Sigmoid colon (tissue), 6 donors: ENCODE measurements at regions not wholly inside any gene's neighbourhood (a gene's known extent, or its start where the extent isn't known, plus 50 kb on each side); places are given as distances from the start of the nearest gene placed in this dataset.

Experiments used
- DNase-seq: peaks from one replicate; pipeline ENCODE4 v3.0.0-alpha.2; 2019
- H3K27ac ChIP-seq, 4 donors: fragments of 200-600 bp; sonication (generic); one replicate each; pipeline ENCODE4 v1.5.1; 2016 to 2019; ENCODE audit warnings: mild to moderate bottlenecking in 1 of 4
- H3K27me3 ChIP-seq, 3 donors: fragments of 200-600 bp; sonication (generic); one replicate each; pipeline ENCODE4 v1.5.1; 2019; ENCODE audit warnings: mild to moderate bottlenecking in 1 of 3
- H3K36me3 ChIP-seq, 4 donors: fragments of 200-600 bp; sonication (generic); one replicate each; pipeline ENCODE4 v1.5.1; 2016 to 2019
- H3K4me1 ChIP-seq, 4 donors: fragments of 200-600 bp; sonication (generic); one replicate each; pipeline ENCODE4 v1.5.1; 2017 to 2019
- H3K4me3 ChIP-seq, 4 donors: fragments of 200-600 bp; sonication (generic); one replicate each; pipeline ENCODE4 v1.5.1; 2017 to 2019; ENCODE audit warnings: mild to moderate bottlenecking in 2 of 4, moderate library complexity in 1 of 4
- H3K9me3 ChIP-seq, 4 donors: fragments of 200-600 bp in 3 of 4; sonication (generic) in 3 of 4; one replicate each; pipeline versions ENCODE4 v1.5.1 to v1.6.1; 2013 to 2019
- CTCF ChIP-seq, 4 experiments: fragments of 450-650 bp in 3 of 4; fragments of 200-600 bp in 1 of 4; IDR thresholded peaks; one replicate each; pipeline ENCODE4 v1.5.1; 2016 to 2019; ENCODE audit warnings: antibody characterized with exemption in 4 of 4, mild to moderate bottlenecking in 3 of 4, moderate library complexity in 2 of 4
- EP300 ChIP-seq, 4 donors: sonication (generic); formaldehyde crosslinking; IDR thresholded peaks; one replicate each; pipeline ENCODE4 v1.6.1; 2017; ENCODE audit warnings: antibody characterized with exemption in 4 of 4
- POLR2A ChIP-seq, 2 donors: fragments of 450-650 bp; IDR thresholded peaks; one replicate each; pipeline ENCODE4 v1.6.1; 2016; ENCODE audit warnings: antibody characterized with exemption in 2 of 2, mild to moderate bottlenecking in 2 of 2, moderate library complexity in 2 of 2
- POLR2AphosphoS5 ChIP-seq, 4 donors: sonication (generic); formaldehyde crosslinking; IDR thresholded peaks; one replicate each; pipeline ENCODE4 v1.6.1; 2017; ENCODE audit warnings: antibody characterized with exemption in 4 of 4
- WGBS, 2 donors: extraction: QIAGEN DNeasy Blood & Tissue Kit; methylation state at CpG; one replicate each; pipeline ENCODE4 v1.1.7; 2013; 5-methylcytosine and 5-hydroxymethylcytosine counted together
- intact Hi-C: fragments of 100-400 bp; cut with DNase I; formaldehyde crosslinking; loops from one replicate; pipeline ENCODE4 v1.15.1; 2023
- donor health status: healthy with polysubstance abuse.
- donor health status: healthy.

GRCh38 chr20:23223908-23224580, 126.5 kb upstream of the NXT1 start:
- H3K4me1 ChIP-seq = peaks cover 0 to 8% (median 7%) of the 10 kb centered on the region in 4 donors
- DNase-seq = no peak
- no peak overlapping the region for H3K27ac ChIP-seq
- H3K9me3 ChIP-seq = peaks cover 0 to 6% (median 3%) of the 10 kb centered on the region in 4 donors
- TF ChIP-seq POLR2AphosphoS5 (IDR thresholded peaks at IDR 0.05) (no peak), CTCF (IDR thresholded peaks at IDR 0.05) (no peak)
- no peaks in the 10 kb centered on the region for H3K27me3 ChIP-seq
- no peaks in the 10 kb centered on the region for H3K36me3 ChIP-seq
- no peak overlapping the region for H3K4me3 ChIP-seq
- intact Hi-C loops = no loop called here
- WGBS, 2 donors = 78 to 88% methylated on average over 3 of the region's 3 CpGs

- Histone ChIP-seq H3K27me3 (no peaks in the 10 kb centered on the region), H3K9me3 (peaks cover 0 to 9% (median 3%) of the 10 kb centered on the region in 4 donors), H3K4me1 (no peaks in the 10 kb centered on the region), H3K4me3 (no peak overlapping the region), H3K27ac (no peak overlapping the region), H3K36me3 (no peaks in the 10 kb centered on the region)
- no peak for TF ChIP-seq POLR2A (IDR thresholded peaks at IDR 0.05)
- TF ChIP-seq EP300 (IDR thresholded peaks at IDR 0.05) = no peak
- no peak for TF ChIP-seq CTCF (IDR thresholded peaks at IDR 0.05)
- no peak for TF ChIP-seq POLR2AphosphoS5 (IDR thresholded peaks at IDR 0.05)
- intact Hi-C loops = no loop called here
- no peak for DNase-seq
- 81 to 88% methylated on average over 4 of the region's 4 CpGs for WGBS, 2 donors
These were observed 127.9 kb upstream of the NXT1 start for GRCh38 chr20:23222531-23223200.

GRCh38 chr20:23217023-23217422, 130.9 kb upstream of the CD93 start:
- WGBS, 2 donors = 73 to 89% methylated on average over 2 of the region's 2 CpGs
- Histone ChIP-seq H3K36me3 (no peaks in the 10 kb centered on the region), H3K27ac (no peak overlapping the region), H3K27me3 (no peaks in the 10 kb centered on the region), H3K9me3 (peaks cover 0 to 9% (median 3%) of the 10 kb centered on the region in 4 donors), H3K4me1 (no peaks in the 10 kb centered on the region), H3K4me3 (no peak overlapping the region)
- TF ChIP-seq POLR2A (IDR thresholded peaks at IDR 0.05) = no peak
- no peak for TF ChIP-seq EP300 (IDR thresholded peaks at IDR 0.05)
- TF ChIP-seq POLR2AphosphoS5 (IDR thresholded peaks at IDR 0.05) = no peak
- no peak for TF ChIP-seq CTCF (IDR thresholded peaks at IDR 0.05)
- intact Hi-C loops = no loop called here
- no peak for DNase-seq

GRCh38 chr20:23215344-23215995, 129.3 kb upstream of the CD93 start:
- H3K27ac ChIP-seq = no peak overlapping the region
- DNase-seq = no peak
- peaks cover 0 to 3% (median 0%) of the 10 kb centered on the region in 4 donors for H3K9me3 ChIP-seq
- intact Hi-C loops = no loop called here
- 86 to 88% methylated on average over 6 of the region's 6 CpGs for WGBS, 2 donors
- no peaks in the 10 kb centered on the region for H3K4me1 ChIP-seq
- no peak overlapping the region for H3K4me3 ChIP-seq
- H3K36me3 ChIP-seq = no peaks in the 10 kb centered on the region
- TF ChIP-seq EP300 (IDR thresholded peaks at IDR 0.05) = no peak
- H3K27me3 ChIP-seq = no peaks in the 10 kb centered on the region

- H3K4me3 ChIP-seq = no peak overlapping the region
- no peak for DNase-seq
- intact Hi-C loops = no loop called here
- H3K4me1 ChIP-seq = no peaks in the 10 kb centered on the region
- H3K27me3 ChIP-seq = no peaks in the 10 kb centered on the region
- no peak overlapping the region for H3K27ac ChIP-seq
- no peaks in the 10 kb centered on the region for H3K36me3 ChIP-seq
- TF ChIP-seq POLR2A (IDR thresholded peaks at IDR 0.05) = no peak
- TF ChIP-seq POLR2AphosphoS5 (IDR thresholded peaks at IDR 0.05) = no peak
- no peak for TF ChIP-seq EP300 (IDR thresholded peaks at IDR 0.05)
- no peak for TF ChIP-seq CTCF (IDR thresholded peaks at IDR 0.05)
- peaks cover 0 to 3% (median 0%) of the 10 kb centered on the region in 4 donors for H3K9me3 ChIP-seq
- 78 to 89% methylated on average over 5 of the region's 5 CpGs for WGBS, 2 donors
These were observed 128.8 kb upstream of the CD93 start for GRCh38 chr20:23214903-23215302.
